Lower leg skin (tissue), 4 donors: ENCODE measurements at regions not wholly inside any gene's neighbourhood (a gene's known extent, or its start where the extent isn't known, plus 50 kb on each side); places are given as distances from the start of the nearest gene placed in this dataset.

Experiments used
- DNase-seq, 2 donors: peaks; one replicate each; pipeline ENCODE4 v3.0.0-alpha.2; 2019; ENCODE audit warnings: low spot score in 2 of 2
- H3K4me3 ChIP-seq: fragments of 200-600 bp; sonication (generic); 2 replicates; pipeline ENCODE4 v1.5.1; 2017; ENCODE audit warnings: mild to moderate bottlenecking, low read depth; ENCODE audit not compliant: poor library complexity, severe bottlenecking
- POLR2A ChIP-seq, 2 donors: fragments of 450-650 bp; IDR thresholded peaks; one replicate each; pipeline ENCODE4 v1.6.1; 2016 to 2017; ENCODE audit warnings: antibody characterized with exemption in 2 of 2, mild to moderate bottlenecking in 1 of 2, moderate library complexity in 1 of 2
- WGBS, 2 donors: methylation state at CpG; one replicate each; pipeline ENCODE4 v1.1.5; 2018; 5-methylcytosine and 5-hydroxymethylcytosine counted together
- intact Hi-C: fragments of 100-400 bp; cut with DNase I; formaldehyde crosslinking; loops from one replicate; pipeline ENCODE4 v1.15.0; 2023; ENCODE audit warnings: low total_unique reads
- TF ChIP-seq, protein P1 (sequence below), 3 donors: fragments of 450-650 bp; IDR thresholded peaks; one replicate each; pipeline ENCODE4 v1.5.1; 2016; ENCODE audit warnings: antibody characterized with exemption in 3 of 3, mild to moderate bottlenecking in 3 of 3, moderate library complexity in 2 of 3

- WGBS, 2 donors = 93 to 94% methylated on average over 15 of the region's 15 CpGs
Observed at GRCh38 chr10:21261842-21262294, 263.6 kb downstream of the SKIDA1 start.

GRCh38 chr10:21260506-21261149 is 264.9 kb downstream of the SKIDA1 start:
- intact Hi-C loops = no loop called here
- DNase-seq = no peak

More at GRCh38 chr10:21261842-21262294, 263.6 kb downstream of the SKIDA1 start:
- no peak for TF ChIP-seq POLR2A (IDR thresholded peaks at IDR 0.05)
- TF ChIP-seq, protein P1, sequence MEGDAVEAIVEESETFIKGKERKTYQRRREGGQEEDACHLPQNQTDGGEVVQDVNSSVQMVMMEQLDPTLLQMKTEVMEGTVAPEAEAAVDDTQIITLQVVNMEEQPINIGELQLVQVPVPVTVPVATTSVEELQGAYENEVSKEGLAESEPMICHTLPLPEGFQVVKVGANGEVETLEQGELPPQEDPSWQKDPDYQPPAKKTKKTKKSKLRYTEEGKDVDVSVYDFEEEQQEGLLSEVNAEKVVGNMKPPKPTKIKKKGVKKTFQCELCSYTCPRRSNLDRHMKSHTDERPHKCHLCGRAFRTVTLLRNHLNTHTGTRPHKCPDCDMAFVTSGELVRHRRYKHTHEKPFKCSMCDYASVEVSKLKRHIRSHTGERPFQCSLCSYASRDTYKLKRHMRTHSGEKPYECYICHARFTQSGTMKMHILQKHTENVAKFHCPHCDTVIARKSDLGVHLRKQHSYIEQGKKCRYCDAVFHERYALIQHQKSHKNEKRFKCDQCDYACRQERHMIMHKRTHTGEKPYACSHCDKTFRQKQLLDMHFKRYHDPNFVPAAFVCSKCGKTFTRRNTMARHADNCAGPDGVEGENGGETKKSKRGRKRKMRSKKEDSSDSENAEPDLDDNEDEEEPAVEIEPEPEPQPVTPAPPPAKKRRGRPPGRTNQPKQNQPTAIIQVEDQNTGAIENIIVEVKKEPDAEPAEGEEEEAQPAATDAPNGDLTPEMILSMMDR (IDR thresholded peaks at IDR 0.05) = no peak
- no peak overlapping the region for H3K4me3 ChIP-seq
- no peak for DNase-seq
- intact Hi-C loops = no loop called here

DNA sequence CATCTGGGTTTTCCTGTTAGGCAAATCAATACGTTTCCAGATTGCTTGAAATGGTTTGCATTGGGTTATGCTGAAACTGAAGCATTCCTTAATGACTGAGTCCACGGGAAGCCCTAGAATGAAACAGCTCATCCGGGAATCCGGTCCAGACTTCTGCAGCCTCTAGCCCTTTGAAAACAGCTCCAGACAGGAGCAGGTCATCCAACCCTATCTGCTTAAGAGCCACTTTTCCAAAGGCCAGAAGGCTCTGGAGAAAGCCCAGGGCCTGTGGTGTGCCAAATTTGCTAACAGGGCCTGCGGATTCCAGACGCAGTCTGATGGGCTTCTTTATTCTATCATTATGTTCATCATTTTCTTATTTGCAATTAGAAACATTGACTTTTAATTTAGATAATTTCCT is 265.4 kb downstream of the SKIDA1 start:
- DNase-seq = no peak
- intact Hi-C loops = no loop called here
- 52 to 59% methylated on average over 6 of the region's 6 CpGs for WGBS, 2 donors

More at GRCh38 chr10:21260506-21261149, 264.9 kb downstream of the SKIDA1 start:
- no peak overlapping the region for H3K4me3 ChIP-seq
- TF ChIP-seq, protein P1 (IDR thresholded peaks at IDR 0.05) = no peak
- no peak for TF ChIP-seq POLR2A (IDR thresholded peaks at IDR 0.05)
- 44 to 56% methylated on average over 11 of the region's 11 CpGs for WGBS, 2 donors

GRCh38 chr10:21257919-21258318 is 267.6 kb downstream of the SKIDA1 start:
- TF ChIP-seq POLR2A (IDR thresholded peaks at IDR 0.05) = no peak
- TF ChIP-seq, protein P1 (IDR thresholded peaks at IDR 0.05) = no peak
- intact Hi-C loops = no loop called here
- H3K4me3 ChIP-seq = no peak overlapping the region
- 56 to 77% methylated on average over 2 of the region's 2 CpGs for WGBS, 2 donors
- no peak for DNase-seq

More for the DNA sequence above, 265.4 kb downstream of the SKIDA1 start:
- TF ChIP-seq, protein P1 (IDR thresholded peaks at IDR 0.05) = no peak
- no peak for TF ChIP-seq POLR2A (IDR thresholded peaks at IDR 0.05)
- no peak overlapping the region for H3K4me3 ChIP-seq

- 62 to 65% methylated on average over 2 of the region's 2 CpGs for WGBS, 2 donors
Observed at GRCh38 chr10:21257191-21257590, 268.3 kb downstream of the SKIDA1 start.

More at GRCh38 chr10:21257191-21257590, 268.3 kb downstream of the SKIDA1 start:
- TF ChIP-seq, protein P1 (IDR thresholded peaks at IDR 0.05) = no peak
- TF ChIP-seq POLR2A (IDR thresholded peaks at IDR 0.05) = no peak
- no peak for DNase-seq
- H3K4me3 ChIP-seq = no peak overlapping the region
- intact Hi-C loops = no loop called here
